ENCODE measurements at regions not wholly inside any gene's neighbourhood (a gene's known extent, or its start where the extent isn't known, plus 50 kb on each side); places are given as distances from the start of the nearest gene placed in this dataset.

GRCh38 chr13:89315287-89315686 is 1644.1 kb downstream of the SLITRK5 start:
- no peak for TF ChIP-seq POLR2AphosphoS5 (IDR thresholded peaks at IDR 0.05)
- no peak for TF ChIP-seq POLR2A (IDR thresholded peaks at IDR 0.05)
- no peak for TF ChIP-seq CTCF (IDR thresholded peaks at IDR 0.05)
